ENCODE measurements at regions not wholly inside any gene's neighbourhood (a gene's known extent, or its start where the extent isn't known, plus 50 kb on each side); places are given as distances from the start of the nearest gene placed in this dataset.
"Not testable (repeated sequence)": the region's sequence is repeated elsewhere in the genome, so short reads cannot be mapped to it uniquely, and the experiment has no call there.

GRCh38 chr9:107832871-107833270, 343.3 kb upstream of the KLF4 start:
- Histone ChIP-seq H3K9me3 (ENCODE audit: low read depth) (no peaks in the 10 kb centered on the region), H3K4me1 (ENCODE audit: low read depth) (no peaks in the 10 kb centered on the region), H3K36me3 (no peaks in the 10 kb centered on the region), H3K4me3 (no peak overlapping the region), H3K27ac (no peak overlapping the region), H3K27me3 (peaks cover 64% of the 10 kb centered on the region)
- no peak for DNase-seq (ENCODE audit: low read depth in 1 of 2, low spot score in 1 of 2)
- no peak for TF ChIP-seq CTCF (IDR thresholded peaks at IDR 0.05; ENCODE audit: low read depth, low read length)

- TF ChIP-seq CTCF (IDR thresholded peaks at IDR 0.05; ENCODE audit: low read depth, low read length) = no peak
- DNase-seq (ENCODE audit: low read depth in 1 of 2, low spot score in 1 of 2) = no peak
- Histone ChIP-seq H3K27me3 (peaks cover 62% of the 10 kb centered on the region), H3K27ac (no peak overlapping the region), H3K4me3 (no peak overlapping the region), H3K36me3 (no peaks in the 10 kb centered on the region), H3K9me3 (ENCODE audit: low read depth) (no peaks in the 10 kb centered on the region), H3K4me1 (ENCODE audit: low read depth) (no peaks in the 10 kb centered on the region)
Observed at GRCh38 chr9:107830479-107830878, 340.9 kb upstream of the KLF4 start.

- H3K4me1 ChIP-seq (ENCODE audit: low read depth) = no peaks in the 10 kb centered on the region
- no peaks in the 10 kb centered on the region for H3K36me3 ChIP-seq
- no peaks in the 10 kb centered on the region for H3K9me3 ChIP-seq (ENCODE audit: low read depth)
- no peak overlapping the region for H3K27ac ChIP-seq
- H3K27me3 ChIP-seq = peaks cover 62% of the 10 kb centered on the region
- no peak overlapping the region for H3K4me3 ChIP-seq
- no peak for TF ChIP-seq CTCF (IDR thresholded peaks at IDR 0.05; ENCODE audit: low read depth, low read length)
- DNase-seq (ENCODE audit: low read depth in 1 of 2, low spot score in 1 of 2) = no peak
Observed at GRCh38 chr9:107827884-107828283, 338.3 kb upstream of the KLF4 start.

GRCh38 chr9:107827304-107827703, 337.7 kb upstream of the KLF4 start:
- H3K27me3 ChIP-seq = peaks cover 63% of the 10 kb centered on the region
- H3K4me1 ChIP-seq (ENCODE audit: low read depth) = no peaks in the 10 kb centered on the region
- H3K4me3 ChIP-seq = no peak overlapping the region
- no peak overlapping the region for H3K27ac ChIP-seq
- TF ChIP-seq CTCF (IDR thresholded peaks at IDR 0.05; ENCODE audit: low read depth, low read length) = no peak
- DNase-seq (ENCODE audit: low read depth in 1 of 2, low spot score in 1 of 2) = no peak
- no peaks in the 10 kb centered on the region for H3K9me3 ChIP-seq (ENCODE audit: low read depth)
- H3K36me3 ChIP-seq = no peaks in the 10 kb centered on the region

- H3K36me3 ChIP-seq; H3K4me3 ChIP-seq; H3K9me3 ChIP-seq (ENCODE audit: low read depth); H3K27ac ChIP-seq; DNase-seq (ENCODE audit: low read depth in 1 of 2, low spot score in 1 of 2); H3K4me1 ChIP-seq (ENCODE audit: low read depth): not testable (repeated sequence)
- H3K27me3 ChIP-seq = peaks cover 63% of the 10 kb centered on the region
Observed at GRCh38 chr9:107826688-107826983, 337.1 kb upstream of the KLF4 start.

GRCh38 chr9:107824556-107824955, 335.0 kb upstream of the KLF4 start:
- TF ChIP-seq CTCF (IDR thresholded peaks at IDR 0.05; ENCODE audit: low read depth, low read length) = no peak
- Histone ChIP-seq H3K4me3 (no peak overlapping the region), H3K4me1 (ENCODE audit: low read depth) (no peaks in the 10 kb centered on the region), H3K27ac (no peak overlapping the region), H3K27me3 (peaks cover 76% of the 10 kb centered on the region), H3K36me3 (no peaks in the 10 kb centered on the region), H3K9me3 (ENCODE audit: low read depth) (no peaks in the 10 kb centered on the region)
- DNase-seq (ENCODE audit: low read depth in 1 of 2, low spot score in 1 of 2) = no peak
